Calu3 (cell line): ENCODE measurements at regions not wholly inside any gene's neighbourhood (a gene's known extent, or its start where the extent isn't known, plus 50 kb on each side); places are given as distances from the start of the nearest gene placed in this dataset.

Experiments
- BruUV-seq: library from RNA; stranded (reverse); fragments of 400-500 nt; replicated peaks from 2 replicates; lab custom pipeline; 2021; lab: Mats Ljungman, UMichigan
- CTCF ChIA-PET: fragments of 300-600 bp; sonication (Branson Sonifier 250); formaldehyde crosslinking; loops from one replicate; lab custom pipeline; 2022; ENCODE audit warnings: antibody characterized with exemption; lab: Charles Lee
- DNase-seq: peaks from one replicate; pipeline ENCODE4 v3.0.0; 2022
- H3K27ac Mint-ChIP-seq: one replicate; pipeline ENCODE4 v1.8.0; 2022; ENCODE audit warnings: mixed read lengths; ENCODE audit not compliant: unreplicated experiment
- H3K27me3 Mint-ChIP-seq: one replicate; pipeline ENCODE4 v1.8.0; 2022; ENCODE audit warnings: mixed read lengths; ENCODE audit not compliant: unreplicated experiment
- H3K36me3 Mint-ChIP-seq: one replicate; pipeline ENCODE4 v1.8.0; 2022; ENCODE audit warnings: mild to moderate bottlenecking, moderate library complexity, mixed read lengths; ENCODE audit not compliant: insufficient read depth, unreplicated experiment
- H3K4me1 Mint-ChIP-seq: one replicate; pipeline ENCODE4 v1.8.0; 2022; ENCODE audit warnings: mild to moderate bottlenecking, low read depth, mixed read lengths; ENCODE audit not compliant: unreplicated experiment
- H3K4me3 Mint-ChIP-seq: one replicate; pipeline ENCODE4 v1.8.0; 2022; ENCODE audit warnings: mild to moderate bottlenecking, low read depth, moderate library complexity, mixed read lengths; ENCODE audit not compliant: unreplicated experiment
- H3K9me3 Mint-ChIP-seq: one replicate; pipeline ENCODE4 v1.8.0; 2022; ENCODE audit warnings: low read depth, mixed read lengths; ENCODE audit not compliant: unreplicated experiment
- CTCF ChIP-seq: fragments of 200-600 bp; IDR thresholded peaks from one replicate; pipeline ENCODE4 v1.8.0; 2022; ENCODE audit warnings: antibody characterized with exemption; ENCODE audit not compliant: unreplicated experiment
- intact Hi-C: fragments of 100-400 bp; cut with micrococcal nuclease; formaldehyde crosslinking; loops from one replicate; pipeline ENCODE4 v1.10.0; 2022; ENCODE audit not compliant: unreplicated experiment

- Mint-ChIP-seq H3K4me3 (no peak overlapping the region), H3K27me3 (no peaks in the 10 kb centered on the region)
Measured at GRCh38 chr7:84277628-84278224, 83.1 kb upstream of the SEMA3A start.

DNA sequence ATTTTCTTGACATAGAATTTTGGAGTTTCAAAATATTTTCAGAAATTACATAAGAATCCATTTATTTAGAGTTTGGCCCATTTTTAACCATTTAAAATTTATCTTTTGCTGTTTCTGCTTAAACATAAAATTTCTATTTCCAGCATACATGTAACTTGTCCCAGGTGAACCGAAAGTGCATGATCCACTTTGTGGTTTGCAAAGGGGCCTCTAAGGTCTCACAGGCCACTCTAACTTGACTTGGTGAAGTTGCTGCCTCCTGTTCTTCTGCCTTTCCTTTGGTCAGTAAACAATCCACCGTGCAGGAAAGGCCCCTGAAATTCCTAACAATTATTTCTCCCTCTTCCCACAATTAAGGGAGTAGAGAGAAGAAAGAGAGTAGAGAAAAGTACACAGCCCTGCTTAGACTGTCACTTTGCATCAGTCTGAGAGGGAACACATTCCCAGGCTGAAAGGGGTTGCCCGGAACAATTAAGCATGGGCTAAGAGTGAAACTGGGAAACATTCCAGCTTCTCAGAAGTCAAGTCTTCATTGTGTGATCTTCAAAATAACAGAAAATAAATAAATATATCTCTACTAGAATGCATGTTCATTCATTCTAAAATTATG lies 79.5 kb upstream of the SEMA3A start:
- no TSS peak for BruUV-seq
- intact Hi-C loops: no loop called here
- Mint-ChIP-seq H3K27ac (no peak overlapping the region), H3K9me3 (no peaks in the 10 kb centered on the region), H3K4me3 (no peak overlapping the region), H3K36me3 (no peaks in the 10 kb centered on the region), H3K27me3 (no peaks in the 10 kb centered on the region), H3K4me1 (no peaks in the 10 kb centered on the region)
- TF ChIP-seq CTCF: no peak
- CTCF ChIA-PET: no interaction called here
- DNase-seq: no peak

More at GRCh38 chr7:84277628-84278224, 83.1 kb upstream of the SEMA3A start:
- no peaks in the 10 kb centered on the region for H3K4me1 Mint-ChIP-seq
- H3K36me3 Mint-ChIP-seq: no peaks in the 10 kb centered on the region
- no peak for TF ChIP-seq CTCF
- no peak overlapping the region for H3K27ac Mint-ChIP-seq
- CTCF ChIA-PET: no interaction called here
- no TSS peak for BruUV-seq
- intact Hi-C loops: no loop called here
- DNase-seq: no peak
- no peaks in the 10 kb centered on the region for H3K9me3 Mint-ChIP-seq

DNA sequence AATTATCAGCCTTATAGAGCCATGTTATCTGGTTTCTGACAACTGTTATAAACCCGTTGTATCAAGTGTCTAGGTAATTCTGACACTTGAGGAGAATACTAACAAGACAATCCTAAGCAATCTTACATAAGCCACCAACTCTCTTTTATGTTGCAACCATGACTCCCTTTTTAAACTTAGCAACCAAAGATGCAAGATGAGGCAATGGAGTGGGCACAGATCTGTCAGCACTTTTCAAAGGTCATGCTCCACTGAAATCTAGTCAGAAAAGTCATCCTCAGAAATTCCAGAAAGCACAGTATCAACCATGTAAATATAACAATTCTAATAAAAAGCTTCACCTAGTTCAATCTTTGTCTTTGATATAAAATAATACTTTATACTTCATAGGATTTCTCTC lies 77.0 kb upstream of the SEMA3A start:
- no peaks in the 10 kb centered on the region for H3K36me3 Mint-ChIP-seq
- intact Hi-C loops: no loop called here

GRCh38 chr7:84264396-84264795 lies 69.8 kb upstream of the SEMA3A start:
- CTCF ChIA-PET: no interaction called here
- no TSS peak for BruUV-seq
- Mint-ChIP-seq H3K4me1 (no peaks in the 10 kb centered on the region), H3K27ac (no peak overlapping the region), H3K36me3 (no peaks in the 10 kb centered on the region), H3K4me3 (no peak overlapping the region), H3K27me3 (no peaks in the 10 kb centered on the region), H3K9me3 (no peaks in the 10 kb centered on the region)
- no peak for DNase-seq
- no peak for TF ChIP-seq CTCF
- intact Hi-C loops: no loop called here

More for the DNA sequence above, 77.0 kb upstream of the SEMA3A start:
- H3K27ac Mint-ChIP-seq: no peak overlapping the region
- H3K4me1 Mint-ChIP-seq: no peaks in the 10 kb centered on the region
- DNase-seq: no peak
- BruUV-seq: no TSS peak
- TF ChIP-seq CTCF: no peak
- no peaks in the 10 kb centered on the region for H3K27me3 Mint-ChIP-seq
- CTCF ChIA-PET: no interaction called here
- no peak overlapping the region for H3K4me3 Mint-ChIP-seq
- H3K9me3 Mint-ChIP-seq: no peaks in the 10 kb centered on the region
